Keratinocyte (primary cell): ENCODE measurements at regions not wholly inside any gene's neighbourhood (a gene's known extent, or its start where the extent isn't known, plus 50 kb on each side); places are given as distances from the start of the nearest gene placed in this dataset.

Source experiments
- DNase-seq: peaks from one replicate; pipeline ENCODE4 v3.0.0-alpha.2; 2011; ENCODE audit warnings: low read depth, missing footprints, low spot score
- FAIRE-seq: peaks from 2 replicates; lab custom pipeline; 2011; peaks lifted over from hg19 to GRCh38; lab: Jason Lieb, UNC
- H2AFZ ChIP-seq: 2 replicates; pipeline ENCODE4 v1.6.0; 2012; ENCODE audit warnings: low read length, control low read depth, inconsistent platforms; ENCODE audit not compliant: control insufficient read depth
- H3K27ac ChIP-seq: 2 replicates; pipeline ENCODE4 v1.5.1; 2011; ENCODE audit warnings: low read length; ENCODE audit not compliant: control insufficient read depth, insufficient read depth
- H3K27me3 ChIP-seq: 3 replicates; pipeline ENCODE4 v1.6.0; 2011; ENCODE audit warnings: low read length; ENCODE audit not compliant: control insufficient read depth, insufficient read depth; ENCODE audit errors: extremely low read depth
- H3K36me3 ChIP-seq, 2 experiments: 2 replicates in 1 of 2; 3 replicates in 1 of 2; pipeline ENCODE4 v1.5.1; 2011; ENCODE audit warnings: low read length in 2 of 2, mild to moderate bottlenecking in 1 of 2; ENCODE audit not compliant: control insufficient read depth in 2 of 2, insufficient read depth in 2 of 2; ENCODE audit errors: extremely low read depth in 1 of 2
- H3K4me1 ChIP-seq: 3 replicates; pipeline ENCODE4 v1.5.1; 2011; ENCODE audit warnings: low read length; ENCODE audit not compliant: control insufficient read depth, insufficient read depth; ENCODE audit errors: extremely low read depth
- H3K4me2 ChIP-seq: 3 replicates; pipeline ENCODE4 v1.6.0; 2011; ENCODE audit warnings: low read depth, low read length; ENCODE audit not compliant: control insufficient read depth, insufficient read depth; ENCODE audit errors: extremely low read depth
- H3K4me3 ChIP-seq, 3 experiments: fragments of 200-600 bp in 1 of 3; sonication (generic) in 1 of 3; 2 replicates in 2 of 3; 3 replicates in 1 of 3; pipeline ENCODE4 v1.5.1; 2011 to 2016; ENCODE audit warnings: low read length in 3 of 3, mild to moderate bottlenecking in 3 of 3, control low read depth in 2 of 3, inconsistent platforms in 1 of 3, low read depth in 1 of 3, mixed read lengths in 1 of 3, mixed run types in 1 of 3, moderate library complexity in 1 of 3; ENCODE audit not compliant: control insufficient read depth in 2 of 3, insufficient read depth in 2 of 3; ENCODE audit errors: extremely low read depth in 1 of 3
- H3K79me2 ChIP-seq: 2 replicates; pipeline ENCODE4 v1.6.0; 2012; ENCODE audit warnings: low read length; ENCODE audit not compliant: control insufficient read depth, insufficient read depth
- H3K9ac ChIP-seq: 3 replicates; pipeline ENCODE4 v1.6.0; 2011; ENCODE audit warnings: low read length; ENCODE audit not compliant: control insufficient read depth, insufficient read depth; ENCODE audit errors: extremely low read depth
- H3K9me1 ChIP-seq: 3 replicates; pipeline ENCODE4 v1.6.0; 2011; ENCODE audit warnings: low read length; ENCODE audit not compliant: control insufficient read depth, insufficient read depth; ENCODE audit errors: extremely low read depth
- H3K9me3 ChIP-seq: 2 replicates; pipeline ENCODE4 v1.5.1; 2012; ENCODE audit warnings: low read depth, low read length; ENCODE audit not compliant: control insufficient read depth
- H4K20me1 ChIP-seq: 3 replicates; pipeline ENCODE4 v1.6.0; 2011; ENCODE audit warnings: low read length; ENCODE audit not compliant: control insufficient read depth, insufficient read depth; ENCODE audit errors: extremely low read depth
- CTCF ChIP-seq, 3 experiments: IDR thresholded peaks in 1 of 3; conservative IDR thresholded peaks in 1 of 3; optimal IDR thresholded peaks in 1 of 3; 2 replicates in 2 of 3; 3 replicates in 1 of 3; pipeline versions ENCODE3 to v1.5.1; 2011; ENCODE audit warnings: low read length in 3 of 3, mild to moderate bottlenecking in 3 of 3, moderate library complexity in 2 of 3, control low read depth in 1 of 3, inconsistent platforms in 1 of 3; ENCODE audit not compliant: insufficient read depth in 2 of 3; ENCODE audit errors: extremely low read depth in 1 of 3
- EZH2 ChIP-seq: IDR thresholded peaks from one replicate; pipeline ENCODE4 v1.6.1; 2012; ENCODE audit warnings: inconsistent platforms, mild to moderate bottlenecking, low read length, moderate library complexity
- dilution Hi-C: fragments of 300-500 bp; cut with MboI; formaldehyde crosslinking; loops from one replicate; pipeline ENCODE4 v1.7.0; 2020; ENCODE audit warnings: low sequenced_read_pairs; ENCODE audit not compliant: extremely low pct_ligation_motif_present

DNA sequence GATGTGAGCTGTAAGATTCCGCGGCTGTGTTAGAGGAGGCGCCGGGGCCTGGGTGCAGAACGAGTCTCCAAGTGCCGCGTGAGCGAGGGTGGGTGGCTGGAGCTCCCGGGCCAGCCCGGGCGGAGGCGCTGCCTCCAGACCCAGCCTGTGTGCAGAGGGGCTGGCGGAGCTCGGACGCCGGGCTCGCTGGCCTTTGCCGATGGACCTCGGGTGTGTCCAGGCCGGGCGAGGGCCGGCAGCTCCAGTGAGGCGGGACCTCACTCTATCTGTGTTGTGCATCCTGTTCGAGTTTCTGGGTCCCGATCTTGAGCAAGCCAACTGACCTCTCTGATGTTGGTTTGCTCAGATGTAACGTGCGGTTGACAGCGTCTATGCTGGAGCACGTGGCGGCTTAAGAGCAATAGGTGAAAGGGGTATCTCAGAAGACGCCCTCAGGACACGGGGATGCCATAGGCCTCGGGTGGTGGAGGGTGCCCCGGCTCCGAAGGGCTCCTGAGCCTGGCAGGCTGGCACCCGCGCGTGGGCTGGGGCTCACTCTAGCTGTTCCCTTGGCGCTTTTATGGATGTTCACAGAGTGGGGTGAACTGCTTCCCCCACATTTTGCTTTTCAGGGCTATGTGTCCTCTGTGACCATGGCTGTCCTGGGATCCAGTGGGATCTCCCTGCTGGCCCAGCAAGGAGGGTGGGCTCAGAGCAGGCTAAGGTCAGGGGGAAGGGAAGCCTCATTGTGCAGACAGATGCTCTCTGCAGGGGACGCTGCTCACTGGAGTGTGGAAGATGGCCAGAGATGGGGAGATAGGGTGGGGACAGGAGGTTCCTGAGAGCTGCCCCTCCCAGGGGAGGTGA lies 69.8 kb downstream of the MRPL36 start:
- Histone ChIP-seq H3K27ac (no peak overlapping the region), H3K79me2 (no peaks in the 10 kb centered on the region), H3K27me3 (no peaks in the 10 kb centered on the region), H3K4me1 (no peaks in the 10 kb centered on the region), H3K4me2 (no peak overlapping the region), H2AFZ (no peak overlapping the region), H4K20me1 (no peaks in the 10 kb centered on the region), H3K9ac (no peak overlapping the region), H3K36me3 (no peaks in the 10 kb centered on the region), H3K9me3 (no peaks in the 10 kb centered on the region), H3K4me3 (no peak overlapping the region), H3K9me1 (no peaks in the 10 kb centered on the region)
- DNase-seq = no peak
- dilution Hi-C loops = no loop called here
- no peak for FAIRE-seq
- TF ChIP-seq EZH2 (no peak), CTCF (optimal IDR thresholded peaks at IDR 0.05 in 1 of 3, IDR thresholded peaks at IDR 0.05 in 1 of 3, conservative IDR thresholded peaks at IDR 0.05 in 1 of 3; ENCODE audit: extremely low read depth in 1 of 3, insufficient read depth in 2 of 3, low read length in 3 of 3) (no peak)

DNA sequence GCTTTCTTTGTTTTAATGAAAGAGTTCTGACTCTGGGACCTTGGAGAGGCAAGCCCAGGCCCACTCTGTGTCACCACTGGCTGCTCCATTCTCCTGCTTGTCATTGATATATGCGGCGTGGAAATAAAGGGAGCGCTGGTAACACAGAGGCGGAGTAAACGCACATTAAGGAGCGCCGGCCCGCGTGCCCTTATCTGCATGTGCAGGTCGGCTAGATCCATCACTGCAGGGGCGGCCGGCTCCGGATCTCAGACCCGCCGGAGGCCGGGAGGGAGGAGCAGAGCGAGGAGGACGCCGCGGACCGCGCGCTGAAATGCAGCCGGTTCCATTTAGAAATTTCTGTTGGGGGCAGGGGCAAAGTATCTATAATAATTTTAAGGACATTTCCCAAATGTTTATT lies 70.8 kb downstream of the MRPL36 start:
- dilution Hi-C loops = no loop called here
- Histone ChIP-seq H3K4me3 (no peak overlapping the region), H3K9me1 (no peaks in the 10 kb centered on the region), H3K9me3 (no peaks in the 10 kb centered on the region), H3K27me3 (no peaks in the 10 kb centered on the region), H3K36me3 (no peaks in the 10 kb centered on the region), H4K20me1 (no peaks in the 10 kb centered on the region), H3K9ac (no peak overlapping the region), H3K4me1 (no peaks in the 10 kb centered on the region), H3K4me2 (no peak overlapping the region), H3K27ac (no peak overlapping the region), H3K79me2 (no peaks in the 10 kb centered on the region), H2AFZ (no peak overlapping the region)
- DNase-seq = no peak
- no peak for FAIRE-seq
- no peak for TF ChIP-seq CTCF (optimal IDR thresholded peaks at IDR 0.05 in 1 of 3, IDR thresholded peaks at IDR 0.05 in 1 of 3, conservative IDR thresholded peaks at IDR 0.05 in 1 of 3; ENCODE audit: extremely low read depth in 1 of 3, insufficient read depth in 2 of 3, low read length in 3 of 3)
- no peak for TF ChIP-seq EZH2
